NCI-H510A (cell line): ENCODE measurements at regions not wholly inside any gene's neighbourhood (a gene's known extent, or its start where the extent isn't known, plus 50 kb on each side); places are given as distances from the start of the nearest gene placed in this dataset.

Source experiments
- DNase-seq: peaks from one replicate; lab custom pipeline; 2025; lab: John Stamatoyannopoulos, UW

GRCh38 chr15:55017635-55018034 is 179.1 kb downstream of the RSL24D1 start:
- no peak for DNase-seq

- no peak for DNase-seq
Measured at GRCh38 chr15:55016225-55016624, 180.5 kb downstream of the RSL24D1 start.

- DNase-seq: no peak
Measured at GRCh38 chr15:55015093-55015445, 181.7 kb downstream of the RSL24D1 start.

GRCh38 chr15:55014391-55015092 is 182.2 kb downstream of the RSL24D1 start:
- no peak for DNase-seq

GRCh38 chr15:55008421-55008820 is 188.3 kb downstream of the RSL24D1 start:
- DNase-seq: no peak

GRCh38 chr15:55007561-55007960 is 189.2 kb downstream of the RSL24D1 start:
- DNase-seq: no peak

GRCh38 chr15:55005679-55006078 is 191.1 kb downstream of the RSL24D1 start:
- no peak for DNase-seq

GRCh38 chr15:55003965-55004873 is 192.5 kb downstream of the RSL24D1 start:
- DNase-seq: no peak

- no peak for DNase-seq
Measured at GRCh38 chr15:54998661-54999060, 198.1 kb downstream of the RSL24D1 start.

- DNase-seq: peak; percentile 12
Measured at GRCh38 chr15:54990793-54991192, 205.9 kb downstream of the RSL24D1 start.

GRCh38 chr15:54987881-54988280 is 208.9 kb downstream of the RSL24D1 start:
- no peak for DNase-seq

- no peak for DNase-seq
Measured at GRCh38 chr15:54979964-54980363, 216.8 kb downstream of the RSL24D1 start.

GRCh38 chr15:54962637-54963036 is 234.1 kb downstream of the RSL24D1 start:
- no peak for DNase-seq

- no peak for DNase-seq
Measured at GRCh38 chr15:54960266-54960665, 236.5 kb downstream of the RSL24D1 start.

- DNase-seq: no peak
Measured at GRCh38 chr15:54941417-54941816, 255.3 kb downstream of the RSL24D1 start.

GRCh38 chr15:54917312-54917711 is 279.4 kb downstream of the RSL24D1 start:
- no peak for DNase-seq

GRCh38 chr15:54915380-54915779 is 281.4 kb downstream of the RSL24D1 start:
- DNase-seq: no peak

- DNase-seq: no peak
Measured at GRCh38 chr15:54884312-54884711, 312.4 kb downstream of the RSL24D1 start.

- no peak for DNase-seq
Measured at GRCh38 chr15:54859982-54860381, 336.8 kb downstream of the RSL24D1 start.

- no peak for DNase-seq
Measured at GRCh38 chr15:54854667-54855066, 342.1 kb downstream of the RSL24D1 start.

- no peak for DNase-seq
Measured at GRCh38 chr15:54850101-54850500, 346.6 kb downstream of the RSL24D1 start.

- no peak for DNase-seq
Measured at GRCh38 chr15:54843006-54843405, 353.7 kb downstream of the RSL24D1 start.

- no peak for DNase-seq
Measured at GRCh38 chr15:54841701-54842305, 354.9 kb downstream of the RSL24D1 start.
